ENCODE measurements at regions not wholly inside any gene's neighbourhood (a gene's known extent, or its start where the extent isn't known, plus 50 kb on each side); places are given as distances from the start of the nearest gene placed in this dataset.

GRCh38 chr7:131618391-131618790, 62.0 kb upstream of the PODXL start:
- no peak for DNase-seq (ENCODE audit: low read depth, low spot score)

GRCh38 chr7:131616487-131617200, 60.2 kb upstream of the PODXL start:
- DNase-seq (ENCODE audit: low read depth, low spot score) = no peak

- no peak for DNase-seq (ENCODE audit: low read depth, low spot score)
Observed at GRCh38 chr7:131613909-131614308, 57.5 kb upstream of the PODXL start.

- DNase-seq (ENCODE audit: low read depth, low spot score) = no peak
Observed at GRCh38 chr7:131610007-131610406, 53.6 kb upstream of the PODXL start.

GRCh38 chr7:131608116-131608500, 51.7 kb upstream of the PODXL start:
- no peak for DNase-seq (ENCODE audit: low read depth, low spot score)

- no peak for DNase-seq (ENCODE audit: low read depth, low spot score)
Observed at GRCh38 chr7:131607291-131608115, 51.1 kb upstream of the PODXL start.

GRCh38 chr7:131606346-131607290, 50.2 kb upstream of the PODXL start:
- DNase-seq (ENCODE audit: low read depth, low spot score) = no peak
